ENCODE measurements at regions not wholly inside any gene's neighbourhood (a gene's known extent, or its start where the extent isn't known, plus 50 kb on each side); places are given as distances from the start of the nearest gene placed in this dataset.
"Not testable (repeated sequence)": the region's sequence is repeated elsewhere in the genome, so short reads cannot be mapped to it uniquely, and the experiment has no call there.

DNA sequence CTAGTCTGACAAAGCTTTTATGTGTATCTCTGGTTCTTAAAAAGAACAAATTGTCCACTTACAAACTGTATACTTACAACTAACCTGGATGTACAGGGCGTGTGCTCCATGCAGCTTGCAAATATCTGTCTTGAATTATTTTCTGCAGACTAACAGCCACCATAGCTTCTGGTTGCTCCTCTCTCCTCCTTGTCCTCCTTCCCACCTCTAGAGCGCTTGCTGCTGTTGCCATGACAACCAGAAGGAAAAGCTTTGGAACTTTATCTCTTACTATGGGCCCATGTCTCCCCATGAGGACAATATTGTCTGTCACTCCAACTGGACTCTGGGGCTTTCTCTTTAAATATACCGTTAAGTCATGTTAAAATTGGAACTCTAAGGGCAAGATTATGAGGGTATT lies 71.5 kb upstream of the DHX40 start:
- intact Hi-C loops (cut with DNase I; ENCODE audit: low total_unique reads), result no loop called here
- Histone ChIP-seq H3K4me1 (no peaks in the 10 kb centered on the region), H3K9me3 (no peaks in the 10 kb centered on the region), H3K4me3 (no peak overlapping the region), H3K36me3 (no peaks in the 10 kb centered on the region), H3K27ac (no peak overlapping the region), H3K27me3 (no peaks in the 10 kb centered on the region)
- TF ChIP-seq, protein P1, sequence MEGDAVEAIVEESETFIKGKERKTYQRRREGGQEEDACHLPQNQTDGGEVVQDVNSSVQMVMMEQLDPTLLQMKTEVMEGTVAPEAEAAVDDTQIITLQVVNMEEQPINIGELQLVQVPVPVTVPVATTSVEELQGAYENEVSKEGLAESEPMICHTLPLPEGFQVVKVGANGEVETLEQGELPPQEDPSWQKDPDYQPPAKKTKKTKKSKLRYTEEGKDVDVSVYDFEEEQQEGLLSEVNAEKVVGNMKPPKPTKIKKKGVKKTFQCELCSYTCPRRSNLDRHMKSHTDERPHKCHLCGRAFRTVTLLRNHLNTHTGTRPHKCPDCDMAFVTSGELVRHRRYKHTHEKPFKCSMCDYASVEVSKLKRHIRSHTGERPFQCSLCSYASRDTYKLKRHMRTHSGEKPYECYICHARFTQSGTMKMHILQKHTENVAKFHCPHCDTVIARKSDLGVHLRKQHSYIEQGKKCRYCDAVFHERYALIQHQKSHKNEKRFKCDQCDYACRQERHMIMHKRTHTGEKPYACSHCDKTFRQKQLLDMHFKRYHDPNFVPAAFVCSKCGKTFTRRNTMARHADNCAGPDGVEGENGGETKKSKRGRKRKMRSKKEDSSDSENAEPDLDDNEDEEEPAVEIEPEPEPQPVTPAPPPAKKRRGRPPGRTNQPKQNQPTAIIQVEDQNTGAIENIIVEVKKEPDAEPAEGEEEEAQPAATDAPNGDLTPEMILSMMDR (IDR thresholded peaks at IDR 0.05), result no peak
- TF ChIP-seq POLR2A (IDR thresholded peaks at IDR 0.05), result no peak
- no peak for DNase-seq

DNA sequence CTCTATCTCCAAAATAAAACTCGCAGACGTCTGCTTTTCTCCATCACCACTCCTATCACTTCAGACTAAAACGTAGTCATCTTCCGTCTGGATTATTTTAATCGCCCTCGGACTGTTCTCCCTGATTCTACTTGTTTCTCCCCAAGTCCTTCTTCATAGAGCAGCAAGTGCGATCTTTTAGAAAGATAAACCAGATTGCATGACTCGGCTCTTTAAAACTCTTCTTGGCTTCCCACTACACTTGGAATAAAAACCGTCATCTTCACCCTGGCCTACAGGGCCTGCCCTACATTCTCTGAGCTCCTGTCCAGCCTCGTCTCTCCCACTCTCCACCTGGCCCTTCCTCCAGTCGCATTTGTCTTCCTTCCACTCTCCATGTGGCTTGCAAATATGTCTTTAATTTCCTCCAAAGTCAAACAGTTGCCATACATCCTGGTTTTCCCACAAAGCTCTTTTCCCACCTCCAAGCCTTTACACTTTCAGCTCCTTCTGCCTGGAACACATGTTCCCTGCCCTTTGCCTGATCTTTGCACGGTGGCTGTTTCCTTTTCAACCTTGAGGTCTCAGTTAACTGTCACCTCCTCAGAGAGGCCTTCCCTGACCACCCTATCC lies 70.5 kb upstream of the DHX40 start:
- intact Hi-C loops (cut with DNase I; ENCODE audit: low total_unique reads), result no loop called here
- no peak overlapping the region for H3K27ac ChIP-seq

DNA sequence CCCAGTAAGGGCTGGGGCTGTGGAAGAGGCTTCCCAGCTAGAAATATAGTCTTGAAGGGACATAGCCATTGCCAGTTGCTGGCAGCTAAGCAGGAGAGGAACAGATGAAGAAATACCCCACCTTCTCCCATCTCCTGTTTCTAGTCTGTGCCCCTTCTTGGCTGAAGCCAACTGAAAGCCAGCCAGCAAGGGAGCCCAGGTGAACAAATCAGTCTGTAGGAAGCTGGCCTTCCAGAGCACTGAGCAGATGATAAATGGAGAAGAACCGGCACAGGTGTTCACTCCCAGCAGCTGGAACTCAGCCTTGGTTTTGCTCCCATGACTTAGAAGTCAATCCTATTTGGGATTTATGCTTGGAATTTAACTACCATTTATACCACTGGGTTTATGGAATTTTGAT lies 69.2 kb upstream of the DHX40 start:
- TF ChIP-seq, protein P1 (IDR thresholded peaks at IDR 0.05), result no peak
- TF ChIP-seq POLR2A (IDR thresholded peaks at IDR 0.05), result no peak
- intact Hi-C loops (cut with DNase I; ENCODE audit: low total_unique reads), result no loop called here
- no peak overlapping the region for H3K4me3 ChIP-seq
- no peaks in the 10 kb centered on the region for H3K36me3 ChIP-seq
- DNase-seq, result no peak
- no peaks in the 10 kb centered on the region for H3K27me3 ChIP-seq
- H3K9me3 ChIP-seq, result no peaks in the 10 kb centered on the region
- H3K4me1 ChIP-seq, result no peaks in the 10 kb centered on the region
- H3K27ac ChIP-seq, result no peak overlapping the region

More for the DNA sequence above, 70.5 kb upstream of the DHX40 start:
- no peak for DNase-seq
- no peaks in the 10 kb centered on the region for H3K36me3 ChIP-seq
- no peak overlapping the region for H3K4me3 ChIP-seq
- TF ChIP-seq POLR2A (IDR thresholded peaks at IDR 0.05), result no peak
- TF ChIP-seq, protein P1 (IDR thresholded peaks at IDR 0.05), result no peak
- no peaks in the 10 kb centered on the region for H3K27me3 ChIP-seq
- no peaks in the 10 kb centered on the region for H3K4me1 ChIP-seq
- H3K9me3 ChIP-seq, result no peaks in the 10 kb centered on the region

DNA sequence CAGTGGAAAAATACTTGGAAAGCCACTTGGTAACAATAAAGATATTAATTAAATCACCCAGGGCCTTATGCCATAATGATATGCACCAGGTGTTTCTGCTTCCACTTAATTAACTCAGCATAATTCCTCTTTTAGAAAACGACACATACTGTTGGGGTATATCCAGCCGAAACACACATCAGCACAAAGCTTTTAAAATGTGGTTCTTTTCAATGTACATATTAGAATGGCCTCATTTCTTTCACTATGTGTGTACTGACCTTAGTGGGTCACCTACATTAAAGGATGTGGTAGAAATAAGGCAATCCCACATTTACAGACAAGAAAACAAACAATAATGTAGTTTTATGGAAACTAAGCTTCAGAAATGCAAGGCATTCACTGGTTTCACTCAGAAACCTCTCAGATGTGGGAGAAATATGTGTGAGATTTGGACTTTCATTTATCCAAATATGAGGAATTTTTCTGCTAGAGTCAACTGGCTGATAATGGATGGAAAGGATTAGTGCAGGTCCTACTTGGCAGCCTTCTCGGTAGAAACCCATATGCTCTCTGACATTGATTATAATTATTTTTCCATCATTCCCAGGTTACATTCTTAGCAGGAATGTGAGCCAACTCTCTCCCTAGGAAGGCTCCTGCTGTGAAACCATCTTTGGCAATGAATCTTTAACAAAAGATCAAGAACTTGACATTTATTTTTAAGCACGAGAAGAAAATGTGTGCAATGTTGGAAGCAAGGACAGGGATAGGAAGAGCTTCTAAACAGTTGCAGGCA lies 66.7 kb upstream of the DHX40 start:
- H3K9me3 ChIP-seq, result no peaks in the 10 kb centered on the region
- H3K4me3 ChIP-seq, result no peak overlapping the region
- intact Hi-C loops (cut with DNase I; ENCODE audit: low total_unique reads), result no loop called here

DNA sequence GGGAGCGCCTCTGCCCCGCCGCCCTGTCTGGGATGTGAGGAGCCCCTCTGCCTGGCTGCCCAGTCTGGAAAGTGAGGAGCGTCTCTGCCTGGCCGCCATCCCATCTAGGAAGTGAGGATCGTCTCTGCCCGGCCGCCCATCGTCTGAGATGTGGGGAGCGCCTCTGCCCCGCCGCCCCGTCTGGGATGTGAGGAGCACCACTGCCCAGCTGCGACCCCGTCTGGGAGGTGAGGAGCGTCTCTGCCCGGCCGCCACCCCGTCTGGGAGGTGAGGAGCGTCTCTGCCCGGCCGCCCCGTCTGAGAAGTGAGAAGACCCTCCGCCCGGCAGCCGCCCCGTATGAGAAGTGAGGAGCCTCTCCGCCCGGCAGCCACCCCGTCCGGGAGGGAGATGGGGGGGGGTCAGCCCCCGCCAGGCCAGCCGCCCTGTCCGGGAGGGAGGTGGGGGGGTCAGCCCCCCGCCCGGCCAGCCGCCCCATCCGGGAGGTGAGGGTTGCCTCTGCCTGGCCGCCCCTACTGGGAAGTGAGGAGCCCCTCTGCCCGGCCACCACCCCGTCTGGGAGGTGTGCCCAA lies 65.2 kb upstream of the DHX40 start:
- not testable (repeated sequence) for H3K4me1 ChIP-seq

More for the DNA sequence above, 66.7 kb upstream of the DHX40 start:
- H3K27ac ChIP-seq, result peak overlapping the region in 1 of 2 donors; percentile 37
- TF ChIP-seq, protein P1 (IDR thresholded peaks at IDR 0.05), result no peak
- no peak for TF ChIP-seq POLR2A (IDR thresholded peaks at IDR 0.05)
- H3K27me3 ChIP-seq, result no peaks in the 10 kb centered on the region
- H3K4me1 ChIP-seq, result no peaks in the 10 kb centered on the region
- DNase-seq, result no peak
- H3K36me3 ChIP-seq, result no peaks in the 10 kb centered on the region

More for the DNA sequence above, 65.2 kb upstream of the DHX40 start:
- H3K9me3 ChIP-seq; DNase-seq; H3K4me3 ChIP-seq; intact Hi-C loops (cut with DNase I; ENCODE audit: low total_unique reads); H3K27ac ChIP-seq; H3K27me3 ChIP-seq; H3K36me3 ChIP-seq: not testable (repeated sequence)

Measured in uterus (tissue), 3 donors.